GM12874 (cell line): ENCODE measurements at regions not wholly inside any gene's neighbourhood (a gene's known extent, or its start where the extent isn't known, plus 50 kb on each side); places are given as distances from the start of the nearest gene placed in this dataset.
A peak's percentile ranks its signal among the peaks of the same experiment; 100 is the strongest.

Experiments used
- CTCF ChIP-seq: IDR thresholded peaks from 2 replicates; pipeline ENCODE4 v1.5.1; 2011; ENCODE audit warnings: low read depth, mild to moderate bottlenecking, control low read depth, low read length, moderate library complexity; ENCODE audit not compliant: insufficient read depth

DNA sequence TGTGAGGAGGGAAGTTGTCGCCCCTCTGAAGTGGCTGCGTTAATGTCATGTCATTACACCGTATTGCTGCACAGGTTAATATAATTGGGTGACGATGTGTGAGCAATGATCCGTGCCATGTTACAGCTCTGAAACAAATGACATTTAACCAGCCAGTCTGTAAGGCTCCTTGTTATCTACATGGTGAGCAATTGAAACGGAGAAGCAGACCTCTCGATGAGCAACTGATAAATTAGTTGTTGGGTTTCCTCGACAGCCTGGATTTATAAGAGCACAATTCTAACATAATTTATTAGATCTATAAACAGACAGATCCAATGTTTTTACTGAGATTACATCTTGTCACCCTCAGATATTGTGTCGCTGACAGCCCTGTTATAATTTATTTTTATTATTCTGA lies 49.9 kb upstream of the MAFB start:
- no peak for TF ChIP-seq CTCF

GRCh38 chr20:40739841-40740240 lies 50.8 kb upstream of the MAFB start:
- TF ChIP-seq CTCF, result no peak

- peak; percentile 75 for TF ChIP-seq CTCF
Observed at GRCh38 chr20:40741507-40742106, 52.6 kb upstream of the MAFB start.

- no peak for TF ChIP-seq CTCF
Observed at GRCh38 chr20:40743141-40743775, 54.2 kb upstream of the MAFB start.

DNA sequence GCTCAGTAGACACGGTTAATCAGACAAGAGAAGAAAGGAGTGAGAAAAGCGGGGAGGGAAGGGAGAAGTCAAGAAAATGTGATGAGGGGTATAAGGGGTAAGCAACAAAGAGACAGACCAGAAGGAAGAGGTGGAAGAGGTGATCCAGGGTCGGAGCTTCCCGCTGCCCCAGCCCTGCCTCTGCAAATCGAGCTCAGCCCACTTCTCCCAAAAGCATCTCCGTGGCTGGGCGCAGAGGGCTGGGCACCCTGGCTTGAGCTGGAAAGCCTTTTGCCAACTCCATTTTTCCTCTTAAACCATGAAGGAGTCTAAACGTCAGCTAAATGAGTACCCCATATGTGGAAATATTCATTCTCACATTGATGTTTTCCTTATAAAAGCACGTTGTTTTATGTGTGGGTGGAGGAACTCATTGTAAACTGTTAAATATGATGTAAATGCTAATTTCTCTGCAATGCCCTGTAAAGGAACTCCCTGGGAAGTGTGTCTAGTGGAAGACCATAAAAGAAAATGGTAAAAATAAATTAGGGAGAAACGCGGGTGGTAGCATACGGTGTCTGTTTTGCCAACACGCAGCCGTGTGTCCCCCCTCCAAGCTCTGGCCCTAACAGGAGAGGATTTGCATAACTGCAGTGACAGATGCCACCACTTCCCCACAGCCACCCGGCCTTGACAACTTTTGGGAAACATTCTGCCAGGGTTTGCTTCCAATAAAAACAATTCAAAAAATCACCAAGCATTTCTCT lies 55.2 kb upstream of the MAFB start:
- TF ChIP-seq CTCF, result no peak

DNA sequence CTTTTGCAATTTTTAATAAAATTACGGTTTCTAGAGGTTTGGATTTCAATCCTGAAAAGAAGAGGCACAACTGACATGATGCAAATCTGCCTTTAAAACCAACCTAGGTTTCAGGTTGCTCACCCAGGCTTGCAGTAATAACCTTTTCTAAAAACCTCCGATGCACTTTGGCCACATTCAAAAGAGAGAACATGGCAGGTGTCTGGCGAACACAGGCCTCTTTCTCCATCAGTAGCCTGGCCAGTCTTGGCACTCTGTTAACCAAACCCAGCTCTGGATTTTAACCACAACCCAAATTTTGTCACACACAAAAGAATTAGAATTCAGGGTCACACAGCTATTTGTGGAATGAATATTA lies 55.8 kb upstream of the MAFB start:
- TF ChIP-seq CTCF, result no peak

- no peak for TF ChIP-seq CTCF
Observed at GRCh38 chr20:40746251-40746650, 57.2 kb upstream of the MAFB start.
